Lower lobe of right lung (tissue), 2 donors: ENCODE measurements at regions not wholly inside any gene's neighbourhood (a gene's known extent, or its start where the extent isn't known, plus 50 kb on each side); places are given as distances from the start of the nearest gene placed in this dataset.

Source experiments
- ATAC-seq, 2 donors: fragments of 200-7000 bp; cut with Tn5 transposase; one replicate each; pipeline ENCODE4 v1.9.1; 2020 to 2022; ENCODE audit warnings: mild to moderate bottlenecking in 2 of 2, moderate library complexity in 2 of 2
- DNase-seq: peaks from one replicate; pipeline ENCODE4 v3.0.0-alpha.2; 2020
- H3K27ac ChIP-seq: fragments of 200-600 bp; one replicate; pipeline ENCODE4 v1.8.0; 2022
- H3K27me3 ChIP-seq: fragments of 200-600 bp; one replicate; pipeline ENCODE4 v1.8.0; 2022; ENCODE audit warnings: low read depth
- H3K36me3 ChIP-seq: fragments of 200-600 bp; one replicate; pipeline ENCODE4 v1.8.0; 2022; ENCODE audit warnings: mild to moderate bottlenecking
- H3K4me1 ChIP-seq: fragments of 200-600 bp; one replicate; pipeline ENCODE4 v1.8.0; 2022
- H3K4me3 ChIP-seq: fragments of 200-600 bp; one replicate; pipeline ENCODE4 v1.8.0; 2022; ENCODE audit warnings: mild to moderate bottlenecking
- H3K9me3 ChIP-seq: fragments of 200-600 bp; one replicate; pipeline ENCODE4 v1.8.0; 2022
- intact Hi-C: fragments of 100-400 bp; cut with DNase I; formaldehyde crosslinking; loops from one replicate; pipeline ENCODE4 v1.11.0; 2022
- TF ChIP-seq, protein P1 (sequence below): fragments of 200-600 bp; IDR thresholded peaks from one replicate; pipeline ENCODE4 v1.8.0; 2022; ENCODE audit warnings: antibody characterized with exemption, mild to moderate bottlenecking
- donor health status: DM: no; HTN: yes; CAD: no; lungs with severe emphysema.

DNA sequence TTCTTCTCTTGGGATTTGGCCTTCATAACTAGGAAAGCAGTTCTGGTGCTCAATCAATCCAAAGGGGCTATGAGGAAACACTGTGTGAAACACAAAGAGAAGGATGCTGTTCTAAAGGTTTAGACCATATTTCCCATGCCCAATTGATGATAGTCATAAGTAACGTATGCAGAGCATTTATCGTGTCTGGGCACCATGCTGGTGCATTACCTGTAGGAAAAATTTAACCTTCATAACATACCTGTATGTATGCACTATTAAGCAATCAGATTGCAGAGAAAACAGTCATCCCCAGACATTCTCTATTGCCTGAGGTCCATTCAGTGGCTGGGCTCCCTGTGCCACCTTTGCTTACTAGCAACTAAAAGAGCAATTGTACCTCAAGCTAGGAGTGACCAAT is 381.4 kb downstream of the PLPP3 start:
- no peak overlapping the region for H3K27ac ChIP-seq
- H3K36me3 ChIP-seq: no peaks in the 10 kb centered on the region
- no peak overlapping the region for H3K4me3 ChIP-seq
- no peak for DNase-seq
- no peak for ATAC-seq
- H3K4me1 ChIP-seq: no peaks in the 10 kb centered on the region
- intact Hi-C loops: no loop called here
- TF ChIP-seq, protein P1, sequence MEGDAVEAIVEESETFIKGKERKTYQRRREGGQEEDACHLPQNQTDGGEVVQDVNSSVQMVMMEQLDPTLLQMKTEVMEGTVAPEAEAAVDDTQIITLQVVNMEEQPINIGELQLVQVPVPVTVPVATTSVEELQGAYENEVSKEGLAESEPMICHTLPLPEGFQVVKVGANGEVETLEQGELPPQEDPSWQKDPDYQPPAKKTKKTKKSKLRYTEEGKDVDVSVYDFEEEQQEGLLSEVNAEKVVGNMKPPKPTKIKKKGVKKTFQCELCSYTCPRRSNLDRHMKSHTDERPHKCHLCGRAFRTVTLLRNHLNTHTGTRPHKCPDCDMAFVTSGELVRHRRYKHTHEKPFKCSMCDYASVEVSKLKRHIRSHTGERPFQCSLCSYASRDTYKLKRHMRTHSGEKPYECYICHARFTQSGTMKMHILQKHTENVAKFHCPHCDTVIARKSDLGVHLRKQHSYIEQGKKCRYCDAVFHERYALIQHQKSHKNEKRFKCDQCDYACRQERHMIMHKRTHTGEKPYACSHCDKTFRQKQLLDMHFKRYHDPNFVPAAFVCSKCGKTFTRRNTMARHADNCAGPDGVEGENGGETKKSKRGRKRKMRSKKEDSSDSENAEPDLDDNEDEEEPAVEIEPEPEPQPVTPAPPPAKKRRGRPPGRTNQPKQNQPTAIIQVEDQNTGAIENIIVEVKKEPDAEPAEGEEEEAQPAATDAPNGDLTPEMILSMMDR: no peak
- no peaks in the 10 kb centered on the region for H3K27me3 ChIP-seq
- no peaks in the 10 kb centered on the region for H3K9me3 ChIP-seq

DNA sequence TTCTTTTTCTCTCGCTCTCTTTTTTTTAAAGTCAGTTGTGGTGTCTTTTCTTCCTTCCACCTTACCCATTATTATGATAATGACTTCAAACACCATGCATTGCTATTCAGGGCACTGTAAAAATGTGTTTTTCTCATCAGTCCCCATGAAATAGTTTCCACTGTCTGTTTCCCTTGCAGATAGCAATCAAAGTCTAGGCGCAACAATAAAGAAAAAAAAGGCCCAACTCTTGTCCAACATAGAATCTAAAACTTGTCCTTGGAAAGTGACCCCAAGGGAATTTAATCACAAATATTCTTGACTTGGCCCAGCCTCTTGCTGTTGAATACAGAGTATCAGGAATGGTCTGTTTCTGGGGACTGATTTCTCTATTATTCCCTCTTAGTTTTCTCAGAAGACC is 382.5 kb downstream of the PLPP3 start:
- Histone ChIP-seq H3K36me3 (no peaks in the 10 kb centered on the region), H3K9me3 (no peaks in the 10 kb centered on the region), H3K27me3 (no peaks in the 10 kb centered on the region), H3K4me1 (no peaks in the 10 kb centered on the region), H3K27ac (no peak overlapping the region), H3K4me3 (no peak overlapping the region)
- intact Hi-C loops: no loop called here
- no peak for DNase-seq
- TF ChIP-seq, protein P1: no peak
- no peak for ATAC-seq

GRCh38 chr1:56194701-56195300 is 384.6 kb downstream of the PLPP3 start:
- Histone ChIP-seq H3K36me3 (no peaks in the 10 kb centered on the region), H3K9me3 (no peaks in the 10 kb centered on the region), H3K4me1 (no peaks in the 10 kb centered on the region), H3K4me3 (no peak overlapping the region), H3K27me3 (no peaks in the 10 kb centered on the region), H3K27ac (no peak overlapping the region)
- ATAC-seq: no peak
- intact Hi-C loops: no loop called here
- TF ChIP-seq, protein P1: no peak
- DNase-seq: no peak

- H3K36me3 ChIP-seq: no peaks in the 10 kb centered on the region
- intact Hi-C loops: no loop called here
- TF ChIP-seq, protein P1: no peak
- H3K27ac ChIP-seq: no peak overlapping the region
- ATAC-seq (no peak), DNase-seq (no peak)
- H3K4me1 ChIP-seq: peaks cover 8% of the 10 kb centered on the region
- no peaks in the 10 kb centered on the region for H3K9me3 ChIP-seq
- no peak overlapping the region for H3K4me3 ChIP-seq
- H3K27me3 ChIP-seq: no peaks in the 10 kb centered on the region
Observed at GRCh38 chr1:56193656-56194055, 385.7 kb downstream of the PLPP3 start.

DNA sequence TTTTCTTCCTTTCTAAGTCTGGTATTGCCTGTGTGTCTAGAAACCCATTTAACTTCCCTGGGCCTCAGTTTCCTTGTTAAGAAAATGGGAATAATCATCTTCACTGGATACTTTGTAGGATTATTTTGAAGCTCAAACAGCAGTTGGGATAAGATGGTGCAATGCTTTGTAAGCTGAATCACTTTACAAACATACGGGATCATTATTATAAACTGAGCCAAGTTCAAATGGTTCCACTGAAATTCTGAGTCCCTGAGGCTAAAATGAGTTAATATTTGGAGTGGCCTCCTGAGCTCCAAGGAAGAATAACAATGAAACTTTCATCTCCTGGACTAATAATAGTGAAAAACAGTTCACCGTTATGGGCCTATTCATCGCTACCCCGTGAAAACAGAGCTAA is 388.0 kb downstream of the PLPP3 start:
- TF ChIP-seq, protein P1: no peak
- no peak overlapping the region for H3K27ac ChIP-seq
- H3K4me3 ChIP-seq: no peak overlapping the region
- peaks cover 14% of the 10 kb centered on the region for H3K4me1 ChIP-seq
- intact Hi-C loops: no loop called here
- H3K36me3 ChIP-seq: no peaks in the 10 kb centered on the region
- H3K9me3 ChIP-seq: no peaks in the 10 kb centered on the region
- ATAC-seq (no peak), DNase-seq (no peak)
- H3K27me3 ChIP-seq: no peaks in the 10 kb centered on the region
